Stimulated activated CD8-positive, alpha-beta memory T cell treated with anti-CD3 and anti-CD28 coated beads, Interleukin-2, amount 100 ng/mL, for 48 hours (primary cell): ENCODE measurements at regions not wholly inside any gene's neighbourhood (a gene's known extent, or its start where the extent isn't known, plus 50 kb on each side); places are given as distances from the start of the nearest gene placed in this dataset.
"Not testable (repeated sequence)": the region's sequence is repeated elsewhere in the genome, so short reads cannot be mapped to it uniquely, and the experiment has no call there.

ENCODE experiments used
- DNase-seq, 2 donors: peaks; one replicate each; pipeline ENCODE4 v3.0.0-alpha.2; 2020; ENCODE audit warnings: low read depth in 2 of 2

GRCh38 chr2:192484903-192485302 lies 290.2 kb upstream of the TMEFF2 start:
- no peak for DNase-seq

DNA sequence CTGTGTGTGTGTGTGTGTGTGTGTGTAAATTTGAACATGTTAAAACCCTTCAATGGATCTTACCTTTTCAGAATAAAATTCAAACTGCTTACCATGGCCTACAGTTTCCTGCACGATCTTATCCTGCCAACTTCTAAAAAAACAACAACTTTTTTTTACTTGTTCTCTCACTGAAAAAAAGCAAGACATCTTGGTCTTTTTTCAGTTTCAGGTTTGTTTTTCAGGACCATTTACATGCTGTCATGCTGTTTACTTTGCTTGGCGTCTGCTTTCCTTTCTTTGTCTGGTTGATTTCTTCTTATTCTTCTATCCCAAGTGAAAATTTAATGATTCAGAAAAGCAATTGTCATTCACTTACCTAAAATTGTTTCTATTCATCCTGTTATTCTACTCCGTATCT lies 286.3 kb upstream of the TMEFF2 start:
- no peak for DNase-seq

- no peak for DNase-seq
Measured at GRCh38 chr2:192473331-192473730, 278.6 kb upstream of the TMEFF2 start.

GRCh38 chr2:192471982-192472381 lies 277.2 kb upstream of the TMEFF2 start:
- no peak for DNase-seq

DNA sequence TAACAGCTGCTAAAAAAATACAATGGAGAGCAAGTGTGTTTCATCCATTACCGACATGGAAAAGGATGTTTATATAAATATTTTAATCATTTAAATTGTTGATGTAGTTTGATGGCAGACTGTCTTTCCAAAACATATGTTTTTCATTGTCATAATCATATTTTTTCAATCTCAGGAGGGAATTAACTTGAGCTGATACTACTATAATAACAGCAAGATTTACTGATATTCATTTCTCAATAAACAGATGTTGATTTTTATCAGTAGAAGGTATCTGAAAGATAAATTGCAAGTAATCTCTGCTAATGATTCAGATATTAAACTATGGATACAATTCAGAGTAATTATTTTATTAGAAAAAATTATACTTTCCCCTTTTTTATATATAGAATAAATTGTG lies 274.9 kb upstream of the TMEFF2 start:
- DNase-seq: no peak

- DNase-seq: no peak
Measured at GRCh38 chr2:192467953-192468660, 273.4 kb upstream of the TMEFF2 start.

DNA sequence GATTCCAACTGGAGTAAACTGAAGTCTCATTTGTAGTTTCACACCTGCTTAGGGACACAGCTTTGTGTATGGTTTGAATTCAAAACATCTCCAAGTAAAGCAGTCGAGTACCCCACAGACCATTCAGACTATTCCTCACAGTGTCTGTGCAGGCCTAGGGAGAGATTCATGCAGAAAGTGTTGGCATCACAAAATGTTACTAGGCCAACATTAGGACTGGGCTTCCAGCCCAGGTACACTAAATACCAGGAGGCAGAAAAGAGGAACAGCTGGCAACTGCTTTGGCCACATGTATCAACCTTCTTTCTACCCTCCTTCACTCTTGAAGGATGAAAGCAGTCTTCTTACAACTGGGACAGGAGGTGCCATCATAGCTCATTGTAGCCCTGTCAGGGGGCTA lies 270.4 kb upstream of the TMEFF2 start:
- no peak for DNase-seq

GRCh38 chr2:192459422-192459821 lies 264.7 kb upstream of the TMEFF2 start:
- DNase-seq: no peak

DNA sequence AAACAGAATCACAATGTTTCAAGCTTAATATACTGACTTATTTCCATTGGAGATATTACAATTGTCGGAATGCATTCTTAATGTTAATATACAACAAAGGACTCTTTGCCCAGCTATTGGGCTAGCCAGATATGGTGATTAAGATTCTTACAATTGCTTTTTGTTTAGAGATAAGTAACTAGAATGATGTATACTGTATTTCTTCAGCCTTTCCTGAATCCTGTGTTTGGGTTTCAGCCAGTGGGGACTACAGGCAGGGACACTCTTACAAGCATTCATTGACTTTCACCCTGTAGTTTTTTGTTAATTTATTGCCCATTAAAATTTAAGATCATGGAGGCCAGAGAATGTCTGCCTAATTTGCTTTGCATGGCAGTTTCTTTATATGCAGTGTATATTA lies 254.1 kb upstream of the TMEFF2 start:
- no peak for DNase-seq

DNA sequence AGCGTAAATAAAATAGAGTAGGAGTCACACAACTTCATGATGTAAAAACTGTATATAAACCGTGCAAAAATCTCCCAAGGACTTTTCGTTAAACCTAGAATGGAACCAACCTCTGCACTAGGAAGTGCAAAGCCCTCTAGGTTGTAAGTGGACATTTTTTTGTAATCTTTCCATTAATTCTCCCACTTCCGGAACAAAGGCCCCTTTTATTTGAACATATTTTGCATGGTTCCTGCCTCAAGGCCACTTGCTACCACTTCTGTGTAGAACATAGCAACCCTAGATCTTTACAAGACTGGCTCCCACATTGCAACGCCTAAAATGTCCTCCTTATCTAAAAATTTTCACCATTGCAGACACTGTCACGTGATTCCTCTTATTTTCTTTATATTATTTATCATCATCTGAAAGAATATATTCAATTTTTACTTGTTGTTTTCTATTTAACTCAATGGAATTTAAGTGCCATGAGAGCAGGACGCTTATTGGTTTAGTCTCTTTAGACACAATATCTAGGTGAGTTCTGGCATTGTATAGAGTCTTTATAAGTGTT lies 249.6 kb upstream of the TMEFF2 start:
- DNase-seq: no peak

GRCh38 chr2:192443831-192444230 lies 249.1 kb upstream of the TMEFF2 start:
- DNase-seq: no peak

DNA sequence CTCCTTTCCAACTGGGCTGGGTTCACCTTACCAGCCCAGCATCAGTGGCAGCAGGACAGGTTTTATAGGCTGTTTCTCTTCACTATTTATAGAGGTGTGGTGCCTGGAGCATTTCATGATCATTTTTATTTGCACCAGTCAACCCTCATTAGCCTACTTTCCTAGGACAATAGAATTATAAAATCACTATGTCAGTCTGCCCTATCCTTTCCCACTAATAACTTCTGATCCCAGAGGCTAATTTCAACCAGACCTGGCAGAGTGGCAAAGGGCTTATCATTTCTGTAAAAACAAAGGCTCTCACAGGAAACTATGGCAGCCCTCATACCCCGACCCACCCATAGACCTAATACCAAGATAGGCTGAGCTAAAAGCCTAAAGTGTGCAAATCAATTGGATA lies 243.5 kb upstream of the TMEFF2 start:
- no peak for DNase-seq

DNA sequence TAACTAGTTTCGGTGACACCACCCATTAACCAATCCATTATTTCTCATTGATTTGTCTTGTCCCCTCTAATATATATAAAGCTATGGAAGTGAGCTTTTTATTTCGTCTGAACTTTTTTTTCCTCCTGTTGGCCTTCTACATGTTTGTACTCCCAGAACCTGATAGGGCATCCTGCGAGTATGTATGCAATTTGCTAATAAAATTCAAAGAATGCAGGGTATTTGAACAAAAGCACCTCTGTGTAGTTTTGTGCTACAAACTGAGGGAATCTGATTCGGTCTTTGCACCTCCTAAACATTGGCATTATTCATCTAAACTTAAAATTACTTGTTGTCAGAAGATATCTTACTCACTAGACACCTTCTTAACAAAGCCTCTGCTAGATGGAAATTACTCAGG lies 242.9 kb upstream of the TMEFF2 start:
- DNase-seq: no peak

- no peak for DNase-seq
Measured at GRCh38 chr2:192424243-192424642, 229.5 kb upstream of the TMEFF2 start.

GRCh38 chr2:192419786-192420185 lies 225.1 kb upstream of the TMEFF2 start:
- no peak for DNase-seq

DNA sequence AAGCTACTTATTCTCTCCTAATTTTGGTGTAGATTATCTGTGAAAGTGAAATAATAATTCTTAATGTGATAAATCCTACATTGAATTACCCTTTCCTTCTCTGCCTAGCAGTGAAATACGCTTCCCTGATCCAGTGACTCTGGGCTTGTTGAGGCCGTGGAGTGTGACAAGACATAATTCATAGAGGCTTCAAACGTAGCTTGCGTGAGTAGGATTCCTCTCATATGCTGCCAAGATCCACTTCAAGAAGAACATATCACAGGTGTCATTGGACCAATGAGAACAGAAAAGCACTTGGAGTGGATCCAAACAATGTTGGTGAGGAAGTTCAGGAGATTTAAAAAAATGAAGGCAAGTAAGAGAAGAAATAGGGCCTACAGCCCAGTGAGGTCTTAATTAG lies 221.3 kb upstream of the TMEFF2 start:
- DNase-seq: no peak

GRCh38 chr2:192414794-192415193 lies 220.1 kb upstream of the TMEFF2 start:
- DNase-seq: no peak

GRCh38 chr2:192413812-192414681 lies 219.3 kb upstream of the TMEFF2 start:
- no peak for DNase-seq

DNA sequence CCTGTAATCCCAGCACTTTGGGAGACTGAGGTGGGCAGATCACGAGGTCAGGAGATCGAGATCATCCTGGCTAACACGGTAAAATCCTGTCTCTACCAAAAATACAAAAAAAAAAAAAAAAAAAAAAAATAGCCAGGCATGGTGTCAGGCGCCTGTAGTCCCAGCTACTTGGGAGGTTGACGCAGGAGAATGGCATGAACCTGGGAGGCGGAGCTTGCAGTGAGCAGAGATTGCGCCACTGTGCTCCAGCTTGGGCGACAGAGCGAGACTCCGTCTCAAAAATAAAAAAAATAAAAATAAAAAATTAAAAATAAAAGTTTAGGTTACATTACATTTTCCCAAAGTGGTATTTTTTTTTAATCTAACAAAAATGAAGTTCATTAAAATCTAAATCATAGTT lies 218.1 kb upstream of the TMEFF2 start:
- DNase-seq: not testable (repeated sequence)

- no peak for DNase-seq
Measured at GRCh38 chr2:192412394-192412793, 217.7 kb upstream of the TMEFF2 start.

GRCh38 chr2:192411755-192412154 lies 217.0 kb upstream of the TMEFF2 start:
- no peak for DNase-seq

DNA sequence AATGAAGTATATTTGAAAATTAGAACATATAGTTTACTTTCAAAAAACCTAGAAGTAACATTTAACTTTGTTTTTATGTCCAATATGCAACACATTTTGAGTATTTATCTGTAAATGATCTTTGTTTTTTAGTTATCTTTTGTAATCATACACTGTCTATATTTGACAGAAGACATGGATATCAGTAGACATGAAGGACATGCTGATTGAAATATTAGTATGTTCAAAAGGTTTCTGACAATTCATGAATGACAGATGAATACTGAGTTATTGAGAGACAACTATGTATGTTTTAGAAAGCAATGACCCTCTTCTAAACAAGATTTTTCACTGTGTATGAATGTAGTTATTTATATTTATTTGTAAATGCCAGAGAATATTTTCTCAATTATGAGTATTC lies 215.6 kb upstream of the TMEFF2 start:
- no peak for DNase-seq

GRCh38 chr2:192407692-192408091 lies 213.0 kb upstream of the TMEFF2 start:
- DNase-seq: no peak
